GF-D8 (cell line): ENCODE measurements at regions not wholly inside any gene's neighbourhood (a gene's known extent, or its start where the extent isn't known, plus 50 kb on each side); places are given as distances from the start of the nearest gene placed in this dataset.
"Not testable (repeated sequence)": the region's sequence is repeated elsewhere in the genome, so short reads cannot be mapped to it uniquely, and the experiment has no call there.

ENCODE experiments used
- DNase-seq: peaks from one replicate; lab custom pipeline; 2025; lab: John Stamatoyannopoulos, UW

GRCh38 chr4:18669390-18669789, 647.8 kb upstream of the LCORL start:
- no peak for DNase-seq

GRCh38 chr4:18666322-18666721, 644.8 kb upstream of the LCORL start:
- DNase-seq: no peak

GRCh38 chr4:18664171-18664570, 642.6 kb upstream of the LCORL start:
- no peak for DNase-seq

- DNase-seq: no peak
These were observed 623.8 kb upstream of the LCORL start for GRCh38 chr4:18645351-18645750.

- DNase-seq: no peak
These were observed 619.8 kb upstream of the LCORL start for GRCh38 chr4:18641334-18641733.

GRCh38 chr4:18638031-18638430, 616.5 kb upstream of the LCORL start:
- no peak for DNase-seq

- DNase-seq: no peak
These were observed 614.5 kb upstream of the LCORL start for GRCh38 chr4:18636001-18636585.

GRCh38 chr4:18635531-18635930, 614.0 kb upstream of the LCORL start:
- no peak for DNase-seq

- DNase-seq: no peak
These were observed 610.0 kb upstream of the LCORL start for GRCh38 chr4:18631586-18631985.

GRCh38 chr4:18630218-18631110, 608.9 kb upstream of the LCORL start:
- DNase-seq: no peak

- no peak for DNase-seq
These were observed 606.0 kb upstream of the LCORL start for GRCh38 chr4:18627447-18628005.

GRCh38 chr4:18626996-18627395, 605.4 kb upstream of the LCORL start:
- no peak for DNase-seq

GRCh38 chr4:18626366-18626765, 604.8 kb upstream of the LCORL start:
- DNase-seq: no peak

- DNase-seq: no peak
These were observed 599.6 kb upstream of the LCORL start for GRCh38 chr4:18621186-18621585.

GRCh38 chr4:18616720-18617119, 595.2 kb upstream of the LCORL start:
- DNase-seq: no peak

GRCh38 chr4:18611026-18611425, 589.5 kb upstream of the LCORL start:
- no peak for DNase-seq

- no peak for DNase-seq
These were observed 587.5 kb upstream of the LCORL start for GRCh38 chr4:18608908-18609533.

- not testable (repeated sequence) for DNase-seq
These were observed 581.1 kb upstream of the LCORL start for GRCh38 chr4:18602610-18603009.

GRCh38 chr4:18593297-18594002, 571.9 kb upstream of the LCORL start:
- no peak for DNase-seq

- DNase-seq: no peak
These were observed 561.3 kb upstream of the LCORL start for GRCh38 chr4:18582841-18583240.

GRCh38 chr4:18578307-18578706, 556.8 kb upstream of the LCORL start:
- no peak for DNase-seq

GRCh38 chr4:18572481-18572880, 550.9 kb upstream of the LCORL start:
- DNase-seq: no peak
